ENCODE measurements at regions not wholly inside any gene's neighbourhood (a gene's known extent, or its start where the extent isn't known, plus 50 kb on each side); places are given as distances from the start of the nearest gene placed in this dataset.

DNA sequence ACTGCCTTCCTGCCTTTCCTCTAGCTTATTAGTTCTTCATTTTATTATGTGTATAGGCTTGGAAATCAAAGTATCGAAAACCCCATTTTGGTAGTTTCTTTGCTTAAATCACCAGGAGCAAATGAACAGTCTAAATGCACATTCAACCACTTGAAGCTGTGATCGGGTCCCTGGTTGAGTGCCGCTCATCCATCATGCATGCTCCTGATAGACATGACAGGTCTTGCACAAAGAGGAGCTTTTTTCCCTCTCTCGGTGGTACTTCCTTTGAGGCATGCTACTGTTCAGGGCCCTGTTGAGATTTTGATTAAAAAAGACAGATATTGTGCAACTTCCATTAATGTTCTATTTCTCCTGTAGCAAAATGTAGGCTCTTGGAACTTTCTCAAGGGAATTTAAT is 185.8 kb downstream of the OLFM4 start:
- TF ChIP-seq, protein P1, sequence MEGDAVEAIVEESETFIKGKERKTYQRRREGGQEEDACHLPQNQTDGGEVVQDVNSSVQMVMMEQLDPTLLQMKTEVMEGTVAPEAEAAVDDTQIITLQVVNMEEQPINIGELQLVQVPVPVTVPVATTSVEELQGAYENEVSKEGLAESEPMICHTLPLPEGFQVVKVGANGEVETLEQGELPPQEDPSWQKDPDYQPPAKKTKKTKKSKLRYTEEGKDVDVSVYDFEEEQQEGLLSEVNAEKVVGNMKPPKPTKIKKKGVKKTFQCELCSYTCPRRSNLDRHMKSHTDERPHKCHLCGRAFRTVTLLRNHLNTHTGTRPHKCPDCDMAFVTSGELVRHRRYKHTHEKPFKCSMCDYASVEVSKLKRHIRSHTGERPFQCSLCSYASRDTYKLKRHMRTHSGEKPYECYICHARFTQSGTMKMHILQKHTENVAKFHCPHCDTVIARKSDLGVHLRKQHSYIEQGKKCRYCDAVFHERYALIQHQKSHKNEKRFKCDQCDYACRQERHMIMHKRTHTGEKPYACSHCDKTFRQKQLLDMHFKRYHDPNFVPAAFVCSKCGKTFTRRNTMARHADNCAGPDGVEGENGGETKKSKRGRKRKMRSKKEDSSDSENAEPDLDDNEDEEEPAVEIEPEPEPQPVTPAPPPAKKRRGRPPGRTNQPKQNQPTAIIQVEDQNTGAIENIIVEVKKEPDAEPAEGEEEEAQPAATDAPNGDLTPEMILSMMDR (IDR thresholded peaks at IDR 0.05): no peak
- no peak for TF ChIP-seq POLR2A (IDR thresholded peaks at IDR 0.05)

Measured in esophagus squamous epithelium (tissue), 4 donors.